NCI-H2107 treated with DMSO at 0.1 percent for 48 hours (cell line): ENCODE measurements at regions not wholly inside any gene's neighbourhood (a gene's known extent, or its start where the extent isn't known, plus 50 kb on each side); places are given as distances from the start of the nearest gene placed in this dataset.

Experiments
- DNase-seq: peaks from one replicate; lab custom pipeline; 2025; ENCODE audit not compliant: unreplicated experiment; lab: John Stamatoyannopoulos, UW

- DNase-seq, result no peak
These were observed 276.5 kb upstream of the MTNR1B start for GRCh38 chr11:92692826-92693546.

- DNase-seq, result no peak
These were observed 273.4 kb upstream of the MTNR1B start for GRCh38 chr11:92696076-92696475.

DNA sequence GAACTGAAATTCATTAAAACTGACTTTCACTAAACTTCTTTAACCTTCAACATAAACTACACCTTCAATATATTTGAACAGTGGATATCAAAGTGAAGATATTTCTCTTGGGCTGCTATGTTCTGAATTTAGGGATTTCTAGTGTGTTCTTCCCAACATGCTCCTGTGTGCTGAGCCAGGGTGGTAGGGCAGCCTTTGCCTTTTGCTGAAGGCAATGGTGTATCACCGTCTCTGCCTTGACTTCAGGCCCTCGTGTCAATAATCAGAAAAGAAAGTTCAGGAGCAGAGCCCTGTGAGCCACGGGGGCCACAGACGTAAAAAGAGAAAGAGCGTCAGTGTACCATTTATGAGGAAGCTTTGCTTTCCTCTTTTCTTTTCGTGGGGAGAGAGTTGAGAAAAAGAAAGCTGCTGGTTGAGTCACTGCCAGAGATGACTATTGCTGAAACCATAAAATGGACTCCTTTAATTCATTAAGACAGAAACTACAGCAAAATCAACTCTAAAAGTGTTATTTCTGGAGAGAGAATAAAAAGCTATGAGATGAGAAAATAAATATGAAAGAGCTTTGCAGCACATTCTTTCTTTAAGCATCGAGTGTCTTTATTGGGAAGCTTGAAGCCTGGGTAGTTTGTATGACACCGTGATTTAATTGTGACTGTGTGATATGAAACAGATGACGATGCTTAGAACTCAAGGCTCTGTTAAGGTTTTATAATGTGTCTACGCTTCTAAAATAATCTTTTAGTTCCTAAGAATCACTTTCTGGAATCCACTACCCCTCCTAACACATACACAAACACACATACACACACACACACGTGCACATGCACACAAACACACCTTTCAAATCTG lies 271.8 kb upstream of the MTNR1B start:
- DNase-seq, result no peak

- DNase-seq, result no peak
These were observed 270.7 kb upstream of the MTNR1B start for GRCh38 chr11:92698742-92699141.

DNA sequence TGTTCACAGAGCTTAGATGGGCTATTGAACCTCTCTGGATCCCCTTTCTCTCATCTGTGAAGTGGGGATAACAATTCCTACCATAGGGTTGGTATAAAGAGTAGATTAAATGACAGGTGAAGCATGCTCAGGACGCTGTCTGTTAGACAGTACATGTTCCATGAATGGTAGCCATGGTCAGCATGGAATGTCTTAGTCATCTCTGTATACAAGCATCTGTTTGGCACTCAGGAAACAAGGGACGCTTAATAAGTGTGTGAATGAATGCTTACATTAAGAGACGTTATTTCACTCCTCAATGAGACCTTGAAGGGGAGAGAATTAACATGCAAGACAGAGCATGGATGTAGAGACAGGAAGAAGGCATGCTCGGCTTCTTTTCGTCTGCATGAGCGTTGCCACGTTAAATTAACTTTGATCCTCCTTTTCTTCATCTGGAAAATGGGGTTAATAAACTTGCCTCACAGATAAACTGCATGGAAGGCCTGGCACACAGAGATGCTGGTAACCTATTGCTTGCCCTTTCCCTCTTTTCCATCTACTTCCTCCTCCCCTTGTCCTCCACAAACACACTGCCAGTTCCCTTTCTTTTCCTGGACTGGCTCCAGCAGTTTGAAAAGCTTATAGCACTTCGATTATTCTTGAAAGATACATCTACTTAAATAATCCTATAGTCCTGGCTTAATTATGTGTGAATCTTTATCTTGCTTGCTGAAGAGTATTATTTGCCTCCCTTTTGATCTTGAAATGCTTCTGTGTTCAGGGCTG lies 267.2 kb upstream of the MTNR1B start:
- DNase-seq, result no peak

DNA sequence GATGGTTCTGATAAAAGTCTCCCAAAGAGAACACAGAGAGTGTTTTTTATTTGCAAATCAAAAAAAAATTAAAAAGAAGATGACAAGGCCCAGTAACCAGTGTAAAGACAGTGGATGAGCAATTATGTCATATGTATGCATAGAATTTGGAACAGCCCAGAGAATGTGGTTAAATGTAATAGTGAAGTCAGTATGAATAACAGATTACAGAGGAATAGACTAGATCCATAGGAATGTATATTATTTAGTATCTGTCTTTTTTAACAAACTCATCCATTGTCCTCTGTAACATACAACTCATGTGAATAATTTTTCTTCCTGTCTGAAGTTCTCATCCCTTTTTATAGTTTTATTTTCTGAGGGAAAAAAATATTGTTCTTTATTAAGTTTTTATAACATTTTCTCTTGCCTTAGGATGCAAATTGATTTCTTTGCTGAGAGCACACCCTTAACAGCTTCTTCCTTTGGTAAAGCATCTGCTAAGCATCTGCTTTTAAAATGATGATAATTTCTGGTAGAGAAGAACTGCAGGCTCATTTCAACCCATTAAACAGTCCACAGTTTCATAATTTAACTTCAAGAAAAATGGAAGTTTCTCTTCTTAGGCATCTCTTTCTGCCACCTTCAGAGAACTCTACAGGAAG lies 266.5 kb upstream of the MTNR1B start:
- no peak for DNase-seq

GRCh38 chr11:92703449-92703830 lies 266.0 kb upstream of the MTNR1B start:
- no peak for DNase-seq

GRCh38 chr11:92707173-92707619 lies 262.3 kb upstream of the MTNR1B start:
- DNase-seq, result peak; percentile 88

GRCh38 chr11:92707665-92708064 lies 261.8 kb upstream of the MTNR1B start:
- no peak for DNase-seq

DNA sequence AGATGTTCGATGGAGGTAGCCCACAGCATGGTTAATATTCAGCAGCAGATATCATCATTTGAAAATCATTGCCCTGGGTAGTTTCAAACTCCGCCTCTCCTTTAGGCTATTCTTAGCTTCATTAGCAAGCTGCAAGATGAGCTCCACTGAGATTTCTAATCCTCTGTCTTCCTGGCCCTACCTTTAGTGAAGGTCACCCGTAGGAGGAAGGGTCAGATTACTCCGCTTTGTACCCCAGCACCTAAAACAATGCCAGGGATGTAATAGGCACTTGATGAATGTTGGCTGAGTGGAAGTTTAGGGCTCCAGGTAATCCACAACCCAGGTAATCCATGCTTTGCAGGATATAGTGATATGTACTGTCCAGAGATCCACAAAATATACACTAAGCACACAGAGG lies 260.1 kb upstream of the MTNR1B start:
- no peak for DNase-seq

DNA sequence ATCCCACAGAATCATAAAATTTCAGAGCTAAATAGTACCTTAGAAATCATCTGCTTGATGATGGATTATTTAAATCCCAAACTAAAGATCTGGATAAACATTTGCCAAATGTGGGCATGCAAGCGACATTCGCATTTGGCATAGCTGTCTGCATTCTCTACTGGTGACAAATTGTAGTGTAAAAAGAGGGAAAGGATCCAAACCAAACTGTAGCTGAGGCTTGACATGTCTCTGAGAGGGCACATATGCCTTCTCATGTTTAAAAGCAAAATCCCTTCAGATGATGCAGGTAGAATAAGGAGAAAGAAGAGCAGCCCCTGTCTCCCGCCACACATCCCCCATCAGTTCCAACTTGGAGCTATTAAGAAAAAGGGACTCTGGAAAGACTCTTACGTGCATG lies 257.5 kb upstream of the MTNR1B start:
- no peak for DNase-seq

DNA sequence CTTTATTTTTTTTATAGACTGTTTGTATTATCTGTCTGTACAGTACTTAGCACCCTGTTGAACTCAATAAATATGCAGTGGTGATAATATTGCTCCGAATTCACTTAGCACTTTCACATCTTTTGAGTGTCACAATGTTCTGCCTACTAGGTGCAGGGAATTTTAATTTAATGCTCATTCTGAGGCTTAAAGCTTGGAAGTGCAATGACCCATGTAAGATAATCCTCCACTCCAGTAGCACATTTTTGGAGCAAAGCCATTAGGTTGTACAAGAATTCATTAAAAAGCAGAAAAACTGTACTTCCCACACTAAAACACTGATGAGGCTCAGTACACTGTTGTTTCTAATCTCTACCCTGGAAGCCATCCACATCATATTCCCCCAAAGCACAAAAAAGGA lies 255.3 kb upstream of the MTNR1B start:
- no peak for DNase-seq

GRCh38 chr11:92717240-92717639 lies 252.2 kb upstream of the MTNR1B start:
- no peak for DNase-seq

DNA sequence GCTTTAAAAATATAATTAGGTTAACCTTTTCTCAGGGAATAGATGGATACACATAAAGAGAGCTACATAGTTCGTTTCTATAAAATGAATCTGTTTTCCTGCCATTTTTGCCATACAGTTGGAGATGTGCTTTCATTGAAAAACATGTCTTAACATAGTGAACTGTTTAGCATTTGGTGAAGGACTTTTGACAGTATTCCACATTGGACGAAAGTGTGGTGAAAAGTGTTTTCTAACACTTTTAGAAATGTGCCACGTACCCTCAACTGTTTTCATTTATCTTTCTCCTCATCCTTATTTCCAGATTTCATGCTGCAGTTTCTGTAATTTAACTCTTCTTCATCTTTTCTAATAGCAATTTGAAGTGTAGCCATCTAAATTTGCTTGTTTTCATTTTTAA lies 249.1 kb upstream of the MTNR1B start:
- DNase-seq, result no peak

DNA sequence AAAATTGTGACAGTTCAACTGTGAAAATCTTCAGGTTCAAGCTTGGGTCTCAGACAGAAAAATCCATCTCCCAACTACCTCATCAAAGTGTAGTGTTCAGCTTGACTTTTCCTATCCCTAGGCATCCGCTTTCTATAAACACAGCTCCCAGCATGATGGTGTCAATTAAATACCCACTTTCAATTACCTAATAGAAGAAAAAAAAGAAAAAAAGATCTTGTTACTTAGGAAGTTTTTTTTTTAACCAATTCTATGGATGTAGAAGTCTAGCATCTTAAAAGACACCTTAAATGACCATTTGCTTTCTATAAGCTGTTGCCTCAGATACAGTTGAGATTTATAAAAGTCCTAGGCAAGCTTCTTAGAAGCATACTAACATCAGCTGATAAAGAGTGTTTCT lies 244.1 kb upstream of the MTNR1B start:
- DNase-seq, result no peak

GRCh38 chr11:92727123-92727522 lies 242.3 kb upstream of the MTNR1B start:
- no peak for DNase-seq

DNA sequence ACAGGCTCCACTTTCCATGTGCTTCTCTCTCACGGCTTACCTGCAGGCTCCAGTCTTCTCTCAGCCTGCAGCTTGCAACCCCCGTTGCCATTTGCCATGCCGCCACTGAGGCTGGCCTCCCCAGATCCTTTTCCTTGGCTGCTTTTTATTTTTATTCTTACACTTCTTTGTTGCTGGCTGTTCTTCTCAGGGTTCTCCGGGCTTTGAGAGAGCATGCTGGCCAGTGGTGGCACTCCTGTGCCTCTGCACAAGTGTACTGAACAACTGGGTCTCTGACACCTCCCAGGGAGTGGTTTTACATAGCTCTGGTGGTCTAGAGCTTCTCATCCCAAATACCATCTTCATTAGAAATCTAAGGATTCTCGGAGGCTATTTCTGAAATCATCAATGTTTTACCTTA lies 241.7 kb upstream of the MTNR1B start:
- DNase-seq, result no peak

- no peak for DNase-seq
These were observed 240.8 kb upstream of the MTNR1B start for GRCh38 chr11:92728628-92729027.

- no peak for DNase-seq
These were observed 234.4 kb upstream of the MTNR1B start for GRCh38 chr11:92735039-92735438.

- no peak for DNase-seq
These were observed 231.2 kb upstream of the MTNR1B start for GRCh38 chr11:92738276-92738675.

DNA sequence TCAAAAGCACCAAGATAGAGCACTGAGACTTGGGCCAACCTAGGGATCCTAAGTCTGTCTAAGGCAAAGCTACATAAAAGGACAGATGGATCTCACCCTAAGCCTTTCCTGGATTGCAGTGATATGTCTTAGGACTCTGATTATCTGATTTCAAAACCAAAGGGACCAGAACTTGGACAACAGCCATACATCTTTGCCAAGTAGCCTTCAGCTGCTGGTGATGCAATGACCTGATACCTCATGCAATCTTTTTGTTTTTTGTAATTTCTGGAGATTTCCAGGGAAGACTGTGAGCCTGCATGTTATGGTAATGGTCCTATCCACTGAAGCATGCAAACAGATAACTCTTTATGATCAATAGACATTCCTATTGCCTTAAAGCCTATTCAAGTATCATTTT lies 230.4 kb upstream of the MTNR1B start:
- DNase-seq, result no peak
